ENCODE measurements at regions not wholly inside any gene's neighbourhood (a gene's known extent, or its start where the extent isn't known, plus 50 kb on each side); places are given as distances from the start of the nearest gene placed in this dataset.

DNA sequence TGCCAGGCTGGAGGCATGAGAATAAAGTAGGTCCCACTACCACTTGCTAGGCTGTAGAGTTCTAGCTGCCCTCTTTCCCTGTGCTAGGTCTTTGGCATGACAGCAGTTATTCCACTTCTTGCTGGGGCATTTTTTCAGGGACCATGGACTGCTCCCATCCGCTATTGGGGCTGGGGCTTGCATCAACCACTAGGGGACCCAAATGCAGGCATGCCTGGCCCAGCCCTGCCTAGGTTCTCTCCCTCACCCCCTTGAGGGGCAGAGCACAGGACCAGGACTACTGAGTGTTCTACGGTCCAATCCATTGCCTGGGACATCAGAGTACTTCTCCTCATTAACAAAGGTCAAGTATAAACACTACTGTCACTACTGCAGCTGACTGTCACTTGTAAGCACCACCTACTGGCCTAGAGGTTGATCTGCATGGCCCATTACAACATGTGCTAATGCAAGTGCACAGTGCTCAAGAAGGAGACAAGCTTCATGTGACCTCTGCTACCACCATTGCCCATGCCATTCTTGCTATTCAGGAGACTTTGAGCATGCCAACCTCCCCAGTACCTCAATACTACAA lies 270.5 kb downstream of the MBNL1 start:
- Histone ChIP-seq H3K36me3 (no peaks in the 10 kb centered on the region), H3K4me3 (no peak overlapping the region), H3K27ac (no peak overlapping the region), H3K27me3 (replicated peaks in 1 of 7) (peaks cover 0 to 9% (median 0%) of the 10 kb centered on the region in 7 donors), H3K4me1 (no peaks in the 10 kb centered on the region), H3K9me3 (peaks cover 0 to 31% (median 18%) of the 10 kb centered on the region in 8 donors)
- DNase-seq = no peak
- WGBS, 5 donors = 81 to 100% (median 94%) methylated on average over 1 to 2 of the region's 2 CpGs
- TF ChIP-seq, protein P1, sequence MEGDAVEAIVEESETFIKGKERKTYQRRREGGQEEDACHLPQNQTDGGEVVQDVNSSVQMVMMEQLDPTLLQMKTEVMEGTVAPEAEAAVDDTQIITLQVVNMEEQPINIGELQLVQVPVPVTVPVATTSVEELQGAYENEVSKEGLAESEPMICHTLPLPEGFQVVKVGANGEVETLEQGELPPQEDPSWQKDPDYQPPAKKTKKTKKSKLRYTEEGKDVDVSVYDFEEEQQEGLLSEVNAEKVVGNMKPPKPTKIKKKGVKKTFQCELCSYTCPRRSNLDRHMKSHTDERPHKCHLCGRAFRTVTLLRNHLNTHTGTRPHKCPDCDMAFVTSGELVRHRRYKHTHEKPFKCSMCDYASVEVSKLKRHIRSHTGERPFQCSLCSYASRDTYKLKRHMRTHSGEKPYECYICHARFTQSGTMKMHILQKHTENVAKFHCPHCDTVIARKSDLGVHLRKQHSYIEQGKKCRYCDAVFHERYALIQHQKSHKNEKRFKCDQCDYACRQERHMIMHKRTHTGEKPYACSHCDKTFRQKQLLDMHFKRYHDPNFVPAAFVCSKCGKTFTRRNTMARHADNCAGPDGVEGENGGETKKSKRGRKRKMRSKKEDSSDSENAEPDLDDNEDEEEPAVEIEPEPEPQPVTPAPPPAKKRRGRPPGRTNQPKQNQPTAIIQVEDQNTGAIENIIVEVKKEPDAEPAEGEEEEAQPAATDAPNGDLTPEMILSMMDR (IDR thresholded peaks at IDR 0.05 in 8 of 11, conservative IDR thresholded peaks at IDR 0.05 in 3 of 11) = no peak
- TF ChIP-seq POLR2A (IDR thresholded peaks at IDR 0.05) (no peak), POLR2AphosphoS5 (IDR thresholded peaks at IDR 0.05) (no peak)
- intact Hi-C loops (cut with DNase I; ENCODE audit: low total_unique reads) = no loop called here

DNA sequence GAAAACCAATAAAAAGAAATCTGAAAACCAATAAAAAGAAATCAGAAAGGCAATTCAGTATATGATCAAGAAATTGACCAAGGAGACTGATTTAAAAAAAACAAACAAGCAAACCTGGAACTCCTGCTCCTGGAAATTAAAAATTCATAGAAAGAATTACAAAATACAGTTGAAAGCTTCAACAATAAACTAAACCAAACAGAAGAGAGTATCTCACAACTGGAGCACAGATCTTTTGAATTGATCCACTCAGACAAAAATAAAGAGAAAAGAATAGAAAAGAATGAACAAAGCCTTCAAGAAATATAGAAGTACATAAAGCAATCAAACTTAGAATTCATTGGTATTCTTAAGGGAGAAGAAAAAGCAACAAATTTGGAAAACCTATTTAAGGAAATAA lies 271.4 kb downstream of the MBNL1 start:
- Histone ChIP-seq H3K4me1 (no peaks in the 10 kb centered on the region), H3K9me3 (peaks cover 0 to 26% (median 18%) of the 10 kb centered on the region in 8 donors), H3K4me3 (no peak overlapping the region), H3K36me3 (no peaks in the 10 kb centered on the region), H3K27ac (no peak overlapping the region), H3K27me3 (replicated peaks in 1 of 7) (peaks cover 0 to 9% (median 0%) of the 10 kb centered on the region in 7 donors)
- DNase-seq = no peak
- no peak for TF ChIP-seq POLR2A (IDR thresholded peaks at IDR 0.05)
- TF ChIP-seq, protein P1 (IDR thresholded peaks at IDR 0.05 in 8 of 11, conservative IDR thresholded peaks at IDR 0.05 in 3 of 11) = no peak
- no peak for TF ChIP-seq POLR2AphosphoS5 (IDR thresholded peaks at IDR 0.05)
- intact Hi-C loops (cut with DNase I; ENCODE audit: low total_unique reads) = no loop called here

DNA sequence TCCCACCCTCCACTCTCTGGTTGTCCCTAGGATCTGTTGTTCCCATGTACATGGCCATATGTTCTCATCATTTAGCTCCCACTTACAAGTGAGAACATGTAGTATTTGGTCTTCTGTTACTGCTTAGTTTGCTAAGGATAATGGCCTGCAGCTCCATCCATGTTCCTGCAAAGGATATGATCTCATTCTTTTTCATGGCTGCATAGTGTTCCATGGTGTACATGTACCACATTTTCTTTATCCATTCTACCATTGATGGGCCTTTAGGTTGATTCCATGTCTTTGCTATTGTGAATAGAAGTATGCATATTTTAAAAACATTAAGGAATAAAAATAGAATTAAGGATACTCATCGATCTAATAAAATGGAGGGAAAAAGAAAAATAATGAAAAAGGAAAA lies 278.4 kb downstream of the MBNL1 start:
- Histone ChIP-seq H3K27ac (no peak overlapping the region), H3K4me3 (no peak overlapping the region), H3K27me3 (replicated peaks in 1 of 7) (no peaks in the 10 kb centered on the region), H3K9me3 (peaks cover 0 to 5% (median 0%) of the 10 kb centered on the region in 8 donors), H3K4me1 (no peaks in the 10 kb centered on the region), H3K36me3 (no peaks in the 10 kb centered on the region)
- WGBS, 5 donors = 93 to 100% (median 94%) methylated on average over 1 of the region's 1 CpG
- no peak for DNase-seq
- no peak for TF ChIP-seq POLR2A (IDR thresholded peaks at IDR 0.05)
- TF ChIP-seq POLR2AphosphoS5 (IDR thresholded peaks at IDR 0.05) = no peak
- TF ChIP-seq, protein P1 (IDR thresholded peaks at IDR 0.05 in 8 of 11, conservative IDR thresholded peaks at IDR 0.05 in 3 of 11) = no peak
- intact Hi-C loops (cut with DNase I; ENCODE audit: low total_unique reads) = no loop called here

DNA sequence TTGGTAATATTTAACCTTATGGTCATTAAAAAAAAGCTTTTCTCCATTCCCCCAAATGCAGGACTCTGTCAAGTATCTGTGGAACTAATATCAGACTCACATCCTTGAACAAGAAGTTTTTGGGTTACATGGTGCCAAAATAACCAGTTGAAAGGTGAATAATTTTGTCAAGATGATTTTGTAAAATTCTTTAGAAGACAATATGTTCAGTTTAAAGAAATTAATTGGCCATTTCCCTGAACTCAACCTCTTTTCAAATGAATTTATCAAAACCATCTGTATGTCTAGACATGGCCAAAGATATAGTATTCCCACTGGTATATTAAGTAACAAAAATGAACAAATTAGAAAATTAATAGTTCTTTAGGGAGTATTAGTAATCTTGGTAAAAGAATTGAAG lies 280.5 kb downstream of the MBNL1 start:
- no peaks in the 10 kb centered on the region for H3K27me3 ChIP-seq (replicated peaks in 1 of 7)
- TF ChIP-seq POLR2AphosphoS5 (IDR thresholded peaks at IDR 0.05) (no peak), POLR2A (IDR thresholded peaks at IDR 0.05) (no peak)
- TF ChIP-seq, protein P1 (IDR thresholded peaks at IDR 0.05 in 8 of 11, conservative IDR thresholded peaks at IDR 0.05 in 3 of 11) = no peak
- no peaks in the 10 kb centered on the region for H3K4me1 ChIP-seq
- intact Hi-C loops (cut with DNase I; ENCODE audit: low total_unique reads) = no loop called here
- no peak overlapping the region for H3K4me3 ChIP-seq
- no peak overlapping the region for H3K27ac ChIP-seq
- H3K9me3 ChIP-seq = peaks cover 0 to 5% (median 0%) of the 10 kb centered on the region in 8 donors
- no peaks in the 10 kb centered on the region for H3K36me3 ChIP-seq
- DNase-seq = no peak
